ENCODE measurements at regions not wholly inside any gene's neighbourhood (a gene's known extent, or its start where the extent isn't known, plus 50 kb on each side); places are given as distances from the start of the nearest gene placed in this dataset.

DNA sequence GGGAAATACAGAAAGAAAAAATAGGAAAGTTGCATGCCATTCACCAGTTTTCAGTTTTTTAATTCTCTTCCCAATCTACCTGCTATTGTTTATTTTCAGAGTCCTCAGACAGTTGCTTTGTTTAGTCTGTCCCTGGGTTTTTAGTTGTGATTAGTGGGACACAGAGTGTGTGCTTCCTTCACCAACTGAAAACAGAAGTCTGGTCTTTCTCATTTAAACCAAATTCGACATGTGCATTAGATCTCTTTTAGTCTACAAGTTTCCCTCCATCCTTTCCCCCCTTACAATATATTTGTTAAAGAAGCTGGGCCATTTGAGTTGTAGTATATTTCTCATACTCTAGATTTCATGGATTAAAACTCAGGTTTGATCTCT lies 58.7 kb upstream of the STMND1 start:
- no peak for TF ChIP-seq POLR2A (IDR thresholded peaks at IDR 0.05)
- TF ChIP-seq, protein P1, sequence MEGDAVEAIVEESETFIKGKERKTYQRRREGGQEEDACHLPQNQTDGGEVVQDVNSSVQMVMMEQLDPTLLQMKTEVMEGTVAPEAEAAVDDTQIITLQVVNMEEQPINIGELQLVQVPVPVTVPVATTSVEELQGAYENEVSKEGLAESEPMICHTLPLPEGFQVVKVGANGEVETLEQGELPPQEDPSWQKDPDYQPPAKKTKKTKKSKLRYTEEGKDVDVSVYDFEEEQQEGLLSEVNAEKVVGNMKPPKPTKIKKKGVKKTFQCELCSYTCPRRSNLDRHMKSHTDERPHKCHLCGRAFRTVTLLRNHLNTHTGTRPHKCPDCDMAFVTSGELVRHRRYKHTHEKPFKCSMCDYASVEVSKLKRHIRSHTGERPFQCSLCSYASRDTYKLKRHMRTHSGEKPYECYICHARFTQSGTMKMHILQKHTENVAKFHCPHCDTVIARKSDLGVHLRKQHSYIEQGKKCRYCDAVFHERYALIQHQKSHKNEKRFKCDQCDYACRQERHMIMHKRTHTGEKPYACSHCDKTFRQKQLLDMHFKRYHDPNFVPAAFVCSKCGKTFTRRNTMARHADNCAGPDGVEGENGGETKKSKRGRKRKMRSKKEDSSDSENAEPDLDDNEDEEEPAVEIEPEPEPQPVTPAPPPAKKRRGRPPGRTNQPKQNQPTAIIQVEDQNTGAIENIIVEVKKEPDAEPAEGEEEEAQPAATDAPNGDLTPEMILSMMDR (IDR thresholded peaks at IDR 0.05): no peak
